H1 (cell line): ENCODE measurements at regions not wholly inside any gene's neighbourhood (a gene's known extent, or its start where the extent isn't known, plus 50 kb on each side); places are given as distances from the start of the nearest gene placed in this dataset.

ENCODE experiments used
- CTCF ChIA-PET: fragments of 300-600 bp; sonication (Branson Sonifier 250); formaldehyde crosslinking; loops from one replicate; lab custom pipeline; 2021; ENCODE audit not compliant: partially characterized antibody; lab: Charles Lee
- POLR2A ChIA-PET: fragments of 300-600 bp; sonication (Branson Sonifier 250); formaldehyde crosslinking; loops from one replicate; lab custom pipeline; 2021; ENCODE audit warnings: inconsistent platforms; ENCODE audit not compliant: partially characterized antibody; lab: Charles Lee
- DNase-seq, 2 experiments: peaks; one replicate each; pipeline versions ENCODE4 v3.0.0 to v3.0.0-alpha.2; 2010 to 2022; ENCODE audit warnings: low spot score in 2 of 2, low read depth in 1 of 2, mixed read lengths in 1 of 2
- FAIRE-seq: peaks from 2 replicates; lab custom pipeline; 2011; peaks lifted over from hg19 to GRCh38; lab: Jason Lieb, UNC
- H2AFZ ChIP-seq: 2 replicates; pipeline ENCODE4 v1.8.1; 2012; ENCODE audit warnings: low read length, inconsistent platforms
- H2AK5ac ChIP-seq: 2 replicates; pipeline ENCODE4 v1.6.1; 2013; ENCODE audit warnings: low read depth, low read length
- H2BK120ac ChIP-seq: replicated peaks from 2 replicates; pipeline ENCODE3; 2013; ENCODE audit warnings: low read depth, low read length, inconsistent platforms
- H2BK12ac ChIP-seq: 2 replicates; pipeline ENCODE4 v1.6.1; 2013; ENCODE audit warnings: low read depth, low read length
- H2BK15ac ChIP-seq: 2 replicates; pipeline ENCODE4 v1.6.1; 2013; ENCODE audit warnings: low read length
- H2BK20ac ChIP-seq: 2 replicates; pipeline ENCODE4 v1.6.1; 2013; ENCODE audit warnings: low read length
- H2BK5ac ChIP-seq: 2 replicates; pipeline ENCODE4 v1.6.1; 2013; ENCODE audit warnings: low read depth, low read length
- H3K14ac ChIP-seq: 2 replicates; pipeline ENCODE4 v1.6.1; 2013; ENCODE audit warnings: inconsistent platforms; ENCODE audit not compliant: insufficient read length
- H3K18ac ChIP-seq: 2 replicates; pipeline ENCODE4 v1.6.1; 2013; ENCODE audit warnings: low read length; ENCODE audit errors: extremely low read depth
- H3K23ac ChIP-seq: 2 replicates; pipeline ENCODE4 v1.6.1; 2013; ENCODE audit warnings: inconsistent platforms; ENCODE audit not compliant: insufficient read length
- H3K23me2 ChIP-seq: 2 replicates; pipeline ENCODE4 v1.6.1; 2013; ENCODE audit warnings: low read depth, low read length
- H3K27ac ChIP-seq: 2 replicates; pipeline ENCODE4 v1.6.1; 2011; ENCODE audit warnings: low read depth, low read length, inconsistent platforms
- H3K27me3 ChIP-seq, 4 experiments: replicated peaks in 1 of 4; 1 replicate in 1 of 4; 2 replicates in 3 of 4; pipeline versions ENCODE4 v1.6.1 to v1.8.1; 2011 to 2013; ENCODE audit warnings: low read length in 3 of 4, mild to moderate bottlenecking in 3 of 4, inconsistent platforms in 2 of 4, mixed read lengths in 2 of 4, moderate library complexity in 1 of 4; ENCODE audit not compliant: control insufficient read depth in 3 of 4, insufficient read depth in 3 of 4; ENCODE audit errors: extremely low read depth in 1 of 4
- H3K36me3 ChIP-seq, 4 experiments: 2 replicates each; pipeline versions ENCODE4 v1.6.1 to v1.8.1; 2011 to 2013; ENCODE audit warnings: mild to moderate bottlenecking in 4 of 4, low read length in 3 of 4, moderate library complexity in 2 of 4, control low read depth in 1 of 4, inconsistent platforms in 1 of 4; ENCODE audit not compliant: insufficient read depth in 4 of 4, control insufficient read depth in 2 of 4
- H3K4ac ChIP-seq: replicated peaks from 2 replicates; pipeline ENCODE3; 2013; ENCODE audit warnings: low read length, low read depth, mixed read lengths, inconsistent platforms; ENCODE audit not compliant: insufficient read length
- H3K4me1 ChIP-seq, 4 experiments: replicated peaks in 1 of 4; 1 replicate in 1 of 4; 2 replicates in 3 of 4; pipeline versions ENCODE4 v1.6.1 to v1.8.1; 2011 to 2013; ENCODE audit warnings: low read length in 3 of 4, inconsistent platforms in 2 of 4, mixed read lengths in 1 of 4; ENCODE audit not compliant: insufficient read depth in 4 of 4, control insufficient read depth in 3 of 4
- H3K4me2 ChIP-seq, 2 experiments: 2 replicates each; pipeline versions ENCODE4 v1.6.1 to v1.8.1; 2011 to 2013; ENCODE audit warnings: low read depth in 2 of 2, low read length in 2 of 2, control low read depth in 1 of 2, inconsistent platforms in 1 of 2, mild to moderate bottlenecking in 1 of 2; ENCODE audit not compliant: insufficient read depth in 1 of 2
- H3K4me3 ChIP-seq, 4 experiments: fragments of 200-600, 300-600 bp in 1 of 4; sonication (generic), shearing (Covaris generic), sonication (Bioruptor Twin) in 1 of 4; 2 replicates each; pipeline versions ENCODE4 v1.5.1 to v1.8.1; 2011 to 2016; ENCODE audit warnings: low read length in 4 of 4, low read depth in 3 of 4, control low read depth in 2 of 4, inconsistent platforms in 2 of 4, mild to moderate bottlenecking in 2 of 4, mixed read lengths in 1 of 4, moderate library complexity in 1 of 4; ENCODE audit not compliant: insufficient read depth in 2 of 4; ENCODE audit errors: extremely low read depth in 1 of 4
- H3K56ac ChIP-seq: replicated peaks from 2 replicates; pipeline ENCODE3; 2013; ENCODE audit warnings: low read depth, mild to moderate bottlenecking, mixed read lengths, low read length, inconsistent platforms; ENCODE audit not compliant: insufficient read length
- H3K79me1 ChIP-seq: 2 replicates; pipeline ENCODE4 v1.6.1; 2013; ENCODE audit warnings: low read depth, low read length, control low read depth
- H3K79me2 ChIP-seq, 2 experiments: 2 replicates each; pipeline versions ENCODE4 v1.6.1 to v1.8.1; 2012 to 2013; ENCODE audit warnings: low read length in 2 of 2, mild to moderate bottlenecking in 2 of 2, inconsistent platforms in 1 of 2; ENCODE audit not compliant: insufficient read depth in 2 of 2, control insufficient read depth in 1 of 2
- H3K9ac ChIP-seq, 4 experiments: replicated peaks in 1 of 4; 1 replicate in 1 of 4; 2 replicates in 3 of 4; pipeline versions ENCODE4 v1.6.1 to v1.8.1; 2011 to 2013; ENCODE audit warnings: low read depth in 3 of 4, low read length in 3 of 4, control low read depth in 2 of 4, mild to moderate bottlenecking in 2 of 4, moderate library complexity in 2 of 4, inconsistent platforms in 1 of 4; ENCODE audit errors: extremely low read depth in 1 of 4
- H3K9me3 ChIP-seq, 2 experiments: 2 replicates each; pipeline versions ENCODE4 v1.6.1 to v1.8.1; 2012 to 2013; ENCODE audit warnings: mild to moderate bottlenecking in 2 of 2, moderate library complexity in 2 of 2, control low read depth in 1 of 2, inconsistent platforms in 1 of 2, low read depth in 1 of 2, low read length in 1 of 2, mixed read lengths in 1 of 2; ENCODE audit not compliant: insufficient read depth in 2 of 2
- H4K20me1 ChIP-seq, 2 experiments: replicated peaks in 1 of 2; 2 replicates each; pipeline versions ENCODE3 to v1.8.1; 2011 to 2013; ENCODE audit warnings: inconsistent platforms in 2 of 2, low read length in 2 of 2, mild to moderate bottlenecking in 1 of 2; ENCODE audit not compliant: insufficient read depth in 2 of 2, control insufficient read depth in 1 of 2
- H4K5ac ChIP-seq: 2 replicates; pipeline ENCODE4 v1.6.1; 2013; ENCODE audit warnings: low read length, low read depth, mixed read lengths, inconsistent platforms; ENCODE audit not compliant: insufficient read length
- H4K8ac ChIP-seq: 2 replicates; pipeline ENCODE4 v1.8.0; 2013; ENCODE audit warnings: mild to moderate bottlenecking, moderate library complexity, low read length, inconsistent platforms; ENCODE audit not compliant: insufficient read depth; ENCODE audit errors: extremely low read depth
- H4K91ac ChIP-seq: replicated peaks from 2 replicates; pipeline ENCODE3; 2013; ENCODE audit warnings: low read length, mixed read lengths, inconsistent platforms; ENCODE audit not compliant: insufficient read length
- EZH2 ChIP-seq: fragments of 200-600 bp; sonication (generic); IDR thresholded peaks from 2 replicates; pipeline ENCODE4 v1.7.1; 2012; ENCODE audit warnings: low read depth, mild to moderate bottlenecking, moderate library complexity, low read length, inconsistent platforms; ENCODE audit not compliant: severe bottlenecking
- SUZ12 ChIP-seq: fragments of 200-600 bp; sonication (generic); IDR thresholded peaks from 2 replicates; pipeline ENCODE4 v1.6.1; 2012; ENCODE audit warnings: mild to moderate bottlenecking, inconsistent platforms, low read length, moderate library complexity, mixed read lengths
- WGBS, 2 experiments: shearing (Covaris generic) in 1 of 2; methylation state at CpG; one replicate each; pipeline versions ENCODE4 v1.1.6 to v1.1.7; 2013 to 2015; ENCODE audit warnings: low lambda C conversion rate in 2 of 2, mixed read lengths in 2 of 2, inconsistent platforms in 1 of 2, low coverage in 1 of 2, missing lambda C conversion rate in 1 of 2; ENCODE audit not compliant: insufficient replicate concordance in 2 of 2, insufficient coverage in 1 of 2, insufficient read length in 1 of 2; ENCODE audit errors: extremely low coverage in 1 of 2, missing lambda C conversion rate in 1 of 2; 5-methylcytosine and 5-hydroxymethylcytosine counted together

GRCh38 chr12:17062267-17063036 lies 456.5 kb upstream of the LMO3 start:
- Histone ChIP-seq H3K23me2 (no peaks in the 10 kb centered on the region), H3K4me2 (no peak overlapping the region), H3K36me3 (no peaks in the 10 kb centered on the region), H4K20me1 (no peaks in the 10 kb centered on the region), H2BK12ac (no peak overlapping the region), H3K9ac (no peak overlapping the region), H3K79me2 (no peaks in the 10 kb centered on the region), H2BK15ac (no peak overlapping the region), H3K4me3 (no peak overlapping the region), H3K23ac (no peak overlapping the region), H3K4ac (no peak overlapping the region), H3K79me1 (no peaks in the 10 kb centered on the region), H2AFZ (no peak overlapping the region), H3K14ac (no peak overlapping the region), H3K18ac (no peak overlapping the region), H2BK20ac (no peak overlapping the region), H4K5ac (no peak overlapping the region), H2AK5ac (no peak overlapping the region), H2BK5ac (no peak overlapping the region), H3K27me3 (no peaks in the 10 kb centered on the region), H4K8ac (no peak overlapping the region), H3K27ac (no peak overlapping the region), H4K91ac (no peak overlapping the region), H2BK120ac (no peak overlapping the region), H3K56ac (no peak overlapping the region), H3K9me3 (no peaks in the 10 kb centered on the region), H3K4me1 (no peaks in the 10 kb centered on the region)
- TF ChIP-seq EZH2, result no peak
- TF ChIP-seq SUZ12, result no peak
- 93% methylated on average over 4 of the region's 4 CpGs; no CpG with 5 or more reads in 1 of the 2 experiments for WGBS, 2 experiments
- CTCF ChIA-PET, result no interaction called here
- POLR2A ChIA-PET, result no interaction called here
- no peak for DNase-seq
- no peak for FAIRE-seq
